ENCODE measurements at regions not wholly inside any gene's neighbourhood (a gene's known extent, or its start where the extent isn't known, plus 50 kb on each side); places are given as distances from the start of the nearest gene placed in this dataset.
"Not testable (repeated sequence)": the region's sequence is repeated elsewhere in the genome, so short reads cannot be mapped to it uniquely, and the experiment has no call there.

DNA sequence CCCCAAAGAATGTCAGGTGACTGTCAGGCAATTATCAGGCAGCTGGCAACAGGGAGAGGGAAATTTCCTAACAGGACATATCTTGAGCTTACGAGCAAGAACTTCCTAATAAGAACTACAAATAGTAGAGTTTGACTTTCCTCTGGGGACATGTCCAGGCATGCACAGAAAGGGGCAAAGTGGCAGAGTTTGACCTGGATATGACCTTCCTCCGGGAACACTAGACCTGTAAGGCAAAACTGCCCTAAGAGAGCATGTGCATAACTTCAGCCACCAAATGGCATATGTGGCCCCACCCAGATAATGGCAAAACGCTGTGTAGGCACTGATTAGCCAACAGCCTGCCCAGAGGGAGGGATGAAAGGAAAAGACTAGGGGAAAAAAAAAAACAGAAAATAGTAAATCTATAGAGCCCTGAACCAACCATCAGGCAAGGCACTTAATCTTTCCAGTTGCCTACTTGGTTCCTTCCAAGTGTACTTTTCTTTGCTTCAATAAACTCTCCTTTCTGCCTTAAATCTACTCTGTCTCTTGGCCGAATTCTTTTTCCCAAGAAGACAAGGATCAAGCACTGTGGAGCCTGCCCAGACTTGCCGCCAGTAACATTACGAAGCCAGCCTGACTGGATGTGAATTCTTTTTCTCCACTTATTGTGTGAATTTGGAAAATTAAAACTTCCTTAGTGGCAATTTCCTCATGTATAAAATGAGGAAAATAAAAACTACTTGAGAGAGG, 164.1 kb downstream of the SPTSSA start:
- DNase-seq = no peak

DNA sequence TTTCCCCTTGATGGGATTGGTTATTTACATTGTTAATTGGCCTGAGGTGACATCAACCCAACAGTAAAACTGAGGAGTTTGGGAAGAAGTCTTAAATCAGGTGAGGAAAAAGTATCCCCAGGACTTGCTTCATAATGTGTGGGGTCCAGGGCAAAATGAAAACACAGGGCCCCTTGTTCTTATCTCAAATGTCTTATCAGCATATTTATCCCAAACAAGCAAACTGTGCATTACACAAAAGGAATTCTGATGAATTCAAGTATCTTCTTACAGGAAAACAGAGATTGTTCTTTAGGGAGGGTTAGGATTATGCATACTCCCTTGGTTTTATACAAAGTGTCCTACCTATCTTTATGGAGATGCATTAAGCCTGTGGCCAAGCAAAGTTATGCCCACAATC, 178.4 kb downstream of the SPTSSA start:
- DNase-seq = no peak

DNA sequence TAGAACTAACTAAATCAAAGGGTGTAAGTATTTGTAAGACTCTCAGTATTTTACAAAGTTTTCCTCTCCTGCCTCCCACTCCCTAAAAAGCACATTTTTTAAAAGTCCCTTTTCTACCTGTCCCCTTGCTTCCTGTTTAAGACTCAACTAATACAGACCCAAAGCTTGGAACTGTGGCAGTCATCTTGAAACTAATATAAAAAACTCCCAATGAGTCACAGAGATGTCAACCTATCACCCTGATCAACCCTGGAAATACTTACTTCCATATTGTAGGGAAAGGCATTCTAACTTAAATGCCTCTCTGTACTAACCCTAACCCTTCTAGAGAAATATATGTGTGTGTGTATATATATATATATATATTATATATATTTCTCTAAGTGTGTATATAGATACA, 184.8 kb downstream of the SPTSSA start:
- no peak for DNase-seq

DNA sequence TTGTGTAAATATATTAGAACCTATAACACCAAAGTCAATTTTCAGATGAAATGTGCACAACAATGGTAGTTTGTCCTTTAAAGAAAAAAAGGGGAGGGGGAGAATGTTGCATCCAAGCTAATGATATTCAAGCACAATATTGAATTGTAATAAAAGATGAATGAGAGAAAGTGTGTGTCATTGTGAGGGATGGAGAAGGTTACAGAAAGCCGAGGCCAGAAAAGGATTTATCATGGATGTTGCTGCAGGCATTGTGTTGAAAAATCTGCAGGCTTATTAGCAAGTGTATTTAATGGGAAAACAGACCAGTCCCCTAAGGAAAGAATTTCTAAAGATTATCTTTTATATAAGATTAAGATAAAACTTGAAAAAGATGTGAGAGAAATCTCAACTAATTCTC, 186.5 kb downstream of the SPTSSA start:
- no peak for DNase-seq

DNA sequence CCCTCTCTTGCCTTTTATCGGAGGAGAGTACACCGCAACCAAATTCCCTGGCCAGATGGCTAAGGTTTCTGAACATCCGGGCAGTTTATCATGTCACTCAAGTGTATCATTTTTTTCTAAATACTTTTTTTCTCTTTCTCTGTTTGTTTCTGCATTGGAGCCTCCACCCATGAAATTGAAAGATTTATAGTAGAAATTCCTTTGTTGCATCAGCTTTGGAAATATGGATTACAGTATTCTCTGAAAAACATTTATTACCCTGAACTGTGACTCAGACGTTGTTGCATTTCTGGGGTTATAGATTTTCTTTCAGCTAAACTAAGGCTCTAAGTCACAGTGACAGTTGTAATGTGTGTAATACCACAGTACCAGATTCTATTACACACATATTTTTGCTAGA, 187.0 kb downstream of the SPTSSA start:
- no peak for DNase-seq

DNA sequence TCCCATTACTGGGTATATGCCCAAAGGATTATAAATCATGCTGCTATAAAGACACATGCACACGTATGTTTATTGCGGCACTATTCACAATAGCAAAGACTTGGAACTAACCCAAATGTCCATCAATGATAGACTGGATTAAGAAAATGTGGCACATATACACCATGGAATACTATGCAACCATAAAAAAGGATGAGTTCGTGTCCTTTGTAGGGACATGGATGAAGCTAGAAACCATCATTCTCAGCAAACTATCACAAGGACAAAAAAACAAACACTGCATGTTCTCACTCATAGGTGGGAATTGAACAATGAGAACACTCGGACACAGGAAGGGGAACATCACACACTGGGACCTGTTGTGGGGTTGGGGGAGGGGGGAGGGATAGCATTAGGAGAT, 188.3 kb downstream of the SPTSSA start:
- not testable (repeated sequence) for DNase-seq

DNA sequence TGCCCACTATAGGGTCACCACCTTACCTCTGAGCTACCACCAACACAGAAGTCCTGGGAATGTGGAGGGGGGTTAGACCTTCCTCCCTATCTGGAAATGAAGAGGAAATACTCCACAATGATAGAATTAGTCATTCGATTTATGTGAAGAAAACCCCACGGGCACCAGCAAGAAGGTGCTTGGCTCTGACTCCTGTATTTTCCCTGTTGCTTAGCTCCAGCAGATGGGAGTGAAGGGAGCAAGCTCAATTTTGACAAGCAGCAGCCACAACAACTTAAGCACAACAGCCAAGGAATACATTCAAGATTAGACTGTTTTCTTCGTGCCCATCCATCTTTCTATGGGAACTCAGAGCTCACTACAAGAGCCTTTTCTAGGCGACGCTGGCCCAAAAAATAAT, 191.7 kb downstream of the SPTSSA start:
- no peak for DNase-seq

DNA sequence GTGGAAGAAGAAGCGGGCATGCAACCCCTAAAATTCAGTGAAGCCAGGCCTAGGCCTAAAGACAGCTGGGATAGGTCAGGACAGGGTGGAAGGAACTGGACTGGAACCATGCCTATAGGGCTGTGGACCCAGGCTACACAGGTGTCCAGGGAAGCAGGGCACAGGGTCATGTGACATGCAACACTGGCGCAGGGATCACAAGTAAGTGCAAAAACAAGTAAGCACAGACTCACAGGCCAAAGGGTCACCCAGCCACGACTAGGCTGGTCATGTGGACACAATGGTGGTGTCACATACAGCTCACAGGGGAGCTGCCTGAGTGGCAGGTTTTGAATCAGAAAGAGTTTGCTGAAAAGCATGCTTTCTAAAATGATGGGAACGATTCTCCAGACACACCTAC, 195.7 kb downstream of the SPTSSA start:
- no peak for DNase-seq

DNA sequence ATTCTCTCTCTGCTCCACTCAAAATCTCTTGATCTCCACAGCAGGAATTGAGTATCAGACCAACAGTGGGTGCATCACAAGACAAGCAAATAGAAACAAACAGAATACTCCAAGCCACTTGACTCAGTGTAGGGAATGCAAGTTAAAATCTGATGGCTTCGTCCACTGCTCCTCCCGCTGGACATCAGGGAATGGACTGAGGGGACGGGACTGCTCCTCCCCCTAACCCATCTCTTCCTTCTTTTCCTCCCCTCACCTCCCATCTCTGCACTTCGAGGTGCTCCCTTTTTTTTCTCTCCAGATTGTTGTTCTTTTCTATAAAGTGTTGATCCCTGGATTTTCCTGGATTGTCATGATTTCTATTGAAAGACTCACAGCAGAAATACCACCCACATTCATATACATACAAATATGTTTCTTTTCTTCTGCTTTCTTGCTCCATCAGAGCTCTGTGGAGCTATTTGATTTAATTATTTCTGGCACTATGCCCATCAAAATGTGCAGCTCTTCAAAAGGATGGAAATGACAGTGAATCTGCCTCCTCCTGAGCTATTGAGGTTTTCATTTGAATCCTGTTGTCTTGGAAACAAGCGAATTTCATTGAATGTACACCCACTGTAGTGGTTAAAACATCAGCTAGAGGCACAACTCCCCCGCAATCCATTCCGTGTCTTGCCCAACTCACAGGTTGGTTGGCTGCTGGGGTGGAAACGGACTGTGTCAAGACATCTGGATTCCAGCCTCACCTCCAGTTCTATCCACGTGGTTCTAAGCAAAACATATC, 199.7 kb downstream of the SPTSSA start:
- DNase-seq = no peak

DNA sequence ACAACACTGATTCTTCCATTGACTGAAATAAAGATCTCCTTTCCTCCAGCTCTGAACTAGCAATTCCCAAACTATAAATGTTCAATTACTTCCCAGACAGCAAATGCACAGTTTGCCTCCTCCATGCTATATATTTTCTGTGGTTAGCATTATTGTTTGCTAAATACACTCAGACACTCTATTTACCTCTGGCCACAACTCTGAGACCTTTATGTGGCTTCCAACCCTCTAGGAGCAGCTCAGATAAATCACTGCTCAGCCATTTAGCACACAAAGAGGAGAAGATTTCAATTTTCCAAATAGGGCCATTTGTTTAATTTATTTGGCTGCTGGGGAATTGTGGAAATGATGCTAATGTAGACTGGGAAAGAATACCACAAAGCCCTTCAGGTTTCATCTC, 202.0 kb downstream of the SPTSSA start:
- DNase-seq = no peak

DNA sequence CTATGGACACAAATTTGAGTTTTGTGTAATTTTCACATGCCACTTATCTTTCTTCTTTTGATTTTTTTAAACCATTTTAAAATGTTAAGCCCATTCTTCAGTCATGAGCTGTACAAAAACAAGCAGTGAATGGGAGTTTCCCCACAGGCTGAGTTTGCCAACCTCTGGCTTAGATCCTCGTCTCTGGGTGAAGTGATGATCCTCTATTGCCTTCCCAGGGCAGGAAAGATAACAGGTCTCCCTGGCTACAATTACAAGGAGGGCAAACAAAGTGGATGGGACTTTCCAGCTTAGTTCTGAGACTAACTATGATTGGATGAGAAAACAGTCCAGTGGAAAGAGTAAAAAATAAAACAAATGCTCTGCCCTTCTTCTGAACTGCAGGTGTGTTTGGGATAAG, 203.7 kb downstream of the SPTSSA start:
- no peak for DNase-seq

DNA sequence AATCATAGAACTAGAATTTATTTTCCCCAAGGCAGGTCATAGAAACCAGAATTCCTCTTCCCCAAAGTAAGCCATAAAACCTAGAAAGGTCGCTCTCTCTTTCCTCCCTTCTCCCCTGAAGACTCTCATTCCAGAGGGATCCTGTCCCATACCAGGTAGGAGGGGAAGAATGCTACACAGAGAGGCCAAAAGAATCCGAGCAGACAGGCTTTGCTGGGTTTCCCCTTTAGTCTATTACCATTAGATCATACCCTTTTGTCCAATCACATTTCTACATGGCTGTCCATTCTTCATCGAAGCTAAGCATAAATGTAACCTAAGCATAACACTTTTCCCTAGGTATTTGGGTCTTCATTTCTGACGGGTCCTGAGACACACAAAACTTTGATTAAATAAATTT, 204.5 kb downstream of the SPTSSA start:
- DNase-seq = no peak

DNA sequence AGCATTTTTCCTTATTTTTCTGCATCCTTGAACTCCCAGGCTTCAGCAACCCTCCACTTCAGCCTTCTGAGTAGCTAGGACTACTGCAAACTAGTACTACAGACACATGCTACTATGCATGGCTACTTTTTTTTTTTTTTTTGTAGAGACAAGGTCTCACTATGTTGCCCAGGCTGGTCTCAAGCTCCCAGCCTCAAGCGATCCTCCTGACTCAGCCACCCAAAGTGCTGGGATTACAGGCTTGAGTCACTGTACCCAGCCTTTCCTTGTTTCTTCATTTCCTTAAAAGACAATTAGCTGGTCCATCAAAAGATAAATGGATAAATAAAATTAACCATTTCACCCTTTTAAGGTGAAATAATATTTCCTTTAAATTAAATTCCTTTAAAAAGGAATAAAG, 205.8 kb downstream of the SPTSSA start:
- DNase-seq = no peak

DNA sequence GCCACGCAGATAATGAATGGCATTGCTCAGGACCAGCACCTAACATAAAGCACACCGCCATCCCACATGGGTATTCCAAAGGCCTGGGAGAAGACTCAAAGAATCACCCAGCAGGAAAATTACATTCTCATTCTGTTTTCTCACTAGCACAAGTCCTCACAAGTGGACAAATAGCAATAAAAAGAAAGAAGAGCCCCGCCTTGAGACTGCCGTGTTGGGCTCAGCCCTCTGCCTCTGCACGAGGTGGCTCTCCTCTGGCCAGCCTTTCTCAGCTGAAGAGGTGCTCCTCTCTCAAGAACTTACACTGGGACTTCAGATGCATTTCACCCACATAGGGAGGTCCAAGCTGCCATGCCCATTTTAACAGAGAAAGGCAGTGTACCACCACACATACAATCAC, 207.5 kb downstream of the SPTSSA start:
- no peak for DNase-seq

DNA sequence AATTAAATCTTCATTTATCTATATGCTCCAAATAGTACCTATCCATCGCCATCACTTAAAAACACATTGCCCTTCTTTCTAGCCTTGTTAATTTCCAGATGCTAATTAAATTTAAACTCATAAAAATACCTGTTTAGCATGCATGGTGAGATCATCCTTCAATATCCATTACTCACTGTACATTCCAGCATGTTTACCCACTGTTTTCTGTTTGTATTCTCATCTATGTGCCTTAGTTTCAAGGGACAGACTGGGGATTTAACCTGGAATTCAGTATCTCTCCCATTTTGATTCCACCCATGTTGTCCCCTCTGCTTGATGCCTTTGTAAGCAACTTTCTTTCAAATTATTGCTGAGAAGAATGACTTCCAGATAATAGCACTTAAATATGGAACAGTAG, 208.0 kb downstream of the SPTSSA start:
- no peak for DNase-seq

DNA sequence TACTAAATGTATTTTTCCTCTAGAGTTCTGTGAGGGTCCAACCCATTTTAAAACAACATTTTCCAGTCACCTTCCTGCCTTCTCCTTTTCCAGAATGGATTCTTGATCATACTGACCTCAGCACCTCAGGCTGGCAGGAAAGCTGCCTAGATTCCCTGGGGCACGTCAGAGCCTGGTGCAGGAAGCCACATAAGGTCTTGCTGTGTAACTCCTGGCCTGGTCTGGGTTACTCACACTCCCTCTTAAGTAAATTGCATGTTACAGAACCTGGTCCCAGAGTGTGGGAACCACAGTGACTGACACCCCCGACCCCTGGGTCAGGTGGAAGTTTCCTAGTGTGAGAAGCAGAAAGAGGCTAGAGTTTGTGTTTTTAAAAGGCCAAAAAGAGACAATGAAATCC, 209.8 kb downstream of the SPTSSA start:
- no peak for DNase-seq

DNA sequence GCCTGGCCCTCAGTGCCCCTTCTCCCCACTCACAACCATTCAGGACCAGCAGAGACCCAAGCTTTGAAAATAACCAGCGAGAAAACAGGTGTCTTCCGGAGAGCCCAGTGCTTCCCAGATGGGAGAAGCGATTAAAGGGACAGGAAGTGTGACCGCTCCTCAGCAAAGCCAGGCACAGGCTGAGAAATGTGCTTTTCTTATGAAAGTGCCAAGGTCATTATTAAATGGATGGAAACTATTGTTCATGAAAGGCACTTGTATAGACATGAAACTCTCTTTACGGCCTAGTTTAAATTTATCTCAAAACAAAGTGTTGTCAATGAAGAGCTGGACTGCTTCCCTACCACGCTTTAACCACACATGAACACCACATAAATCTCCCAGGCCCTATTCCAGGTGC, 210.4 kb downstream of the SPTSSA start:
- DNase-seq = no peak

DNA sequence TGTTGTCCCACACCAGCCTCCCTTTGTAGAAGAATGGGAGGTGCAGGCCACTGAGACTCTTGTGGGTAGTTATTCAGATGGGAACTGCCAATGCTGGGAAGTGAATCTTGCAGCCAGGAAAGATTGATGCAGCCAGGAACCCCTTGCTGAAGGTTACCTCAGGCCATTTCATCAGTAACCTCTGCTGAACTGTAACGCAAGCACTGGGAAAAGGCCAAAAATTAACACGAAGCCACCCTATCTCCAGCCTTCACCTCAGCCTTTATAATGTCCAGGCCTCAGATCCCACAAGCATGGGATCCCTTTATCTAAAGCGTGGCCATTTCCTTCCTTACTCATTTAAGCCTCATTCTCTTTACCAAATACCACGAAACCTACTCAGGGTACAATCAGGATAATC, 211.1 kb downstream of the SPTSSA start:
- no peak for DNase-seq

DNA sequence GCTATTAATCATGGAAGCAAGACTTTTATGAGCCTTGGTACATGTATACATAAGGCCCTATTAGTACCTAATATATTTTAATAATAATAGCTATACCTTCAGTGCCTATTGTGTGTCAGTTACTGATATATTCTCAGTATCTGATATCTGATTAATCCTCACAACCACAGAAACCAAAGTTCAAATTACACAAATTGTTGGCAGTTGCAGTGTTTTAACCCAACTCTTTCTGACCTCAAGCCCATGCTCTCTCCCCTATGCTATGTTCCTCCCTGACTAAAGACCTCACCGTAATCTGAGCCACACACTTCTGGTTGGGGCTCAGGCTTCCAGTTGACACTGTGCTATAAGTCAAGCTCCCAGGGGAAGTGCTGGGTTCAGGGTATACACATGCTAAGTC, 214.4 kb downstream of the SPTSSA start:
- DNase-seq = no peak

DNA sequence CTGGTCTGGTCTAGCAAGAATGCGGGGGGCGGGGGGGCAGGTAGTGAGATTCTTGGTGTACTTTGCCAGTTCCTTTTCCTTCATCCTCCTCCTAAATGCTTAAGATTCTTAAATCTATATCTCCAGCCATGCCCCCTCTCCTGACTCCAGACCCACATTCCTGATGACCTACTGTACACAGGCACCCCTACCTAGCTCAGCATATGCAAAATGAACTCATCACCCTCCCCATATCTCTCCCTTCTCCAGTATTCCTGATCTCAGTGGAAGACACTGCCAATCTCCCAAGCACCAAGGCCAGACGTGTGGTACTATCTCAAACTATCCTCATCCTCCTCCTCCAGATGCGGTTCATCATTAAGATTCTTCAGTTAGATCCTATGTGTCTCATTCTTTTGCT, 215.8 kb downstream of the SPTSSA start:
- DNase-seq = no peak

DNA sequence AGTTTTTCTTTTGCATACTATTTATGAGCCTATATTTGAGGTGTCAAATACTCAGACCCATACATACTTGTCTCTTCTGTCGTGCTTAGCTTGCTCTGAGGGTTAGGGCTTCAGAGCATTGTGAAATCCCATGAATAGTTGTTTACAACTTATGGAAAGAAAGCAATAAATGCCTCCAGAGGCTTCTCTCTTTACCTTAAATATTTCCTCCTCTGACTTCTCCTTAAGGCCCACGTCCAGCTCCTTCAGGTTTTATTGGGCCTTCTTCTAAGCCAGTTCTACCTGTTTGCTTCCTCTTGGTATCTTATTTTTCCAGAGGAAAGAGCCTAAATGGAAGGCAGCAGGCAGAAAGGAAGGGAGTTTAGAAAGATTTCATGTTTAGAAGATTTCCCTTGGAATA, 218.6 kb downstream of the SPTSSA start:
- DNase-seq = no peak

DNA sequence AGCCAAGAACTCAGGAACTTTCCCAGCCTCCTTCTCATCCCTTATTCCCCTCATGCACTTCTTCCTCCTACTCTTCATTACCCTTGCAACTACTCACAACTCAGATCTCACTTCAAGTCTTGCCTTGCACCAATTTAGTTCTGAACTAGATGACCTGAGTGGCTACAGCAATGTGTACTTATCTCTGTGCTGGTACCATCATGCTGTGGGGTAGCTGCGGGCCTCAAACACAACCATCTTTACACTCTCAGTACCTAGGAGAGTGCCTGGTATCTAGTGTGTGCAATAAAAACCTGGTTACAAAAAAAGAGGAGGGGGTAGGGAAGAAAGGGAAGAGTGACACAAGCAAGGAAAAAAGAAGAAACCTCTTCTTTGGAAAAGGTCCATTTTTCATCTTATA, 219.0 kb downstream of the SPTSSA start:
- DNase-seq = no peak

DNA sequence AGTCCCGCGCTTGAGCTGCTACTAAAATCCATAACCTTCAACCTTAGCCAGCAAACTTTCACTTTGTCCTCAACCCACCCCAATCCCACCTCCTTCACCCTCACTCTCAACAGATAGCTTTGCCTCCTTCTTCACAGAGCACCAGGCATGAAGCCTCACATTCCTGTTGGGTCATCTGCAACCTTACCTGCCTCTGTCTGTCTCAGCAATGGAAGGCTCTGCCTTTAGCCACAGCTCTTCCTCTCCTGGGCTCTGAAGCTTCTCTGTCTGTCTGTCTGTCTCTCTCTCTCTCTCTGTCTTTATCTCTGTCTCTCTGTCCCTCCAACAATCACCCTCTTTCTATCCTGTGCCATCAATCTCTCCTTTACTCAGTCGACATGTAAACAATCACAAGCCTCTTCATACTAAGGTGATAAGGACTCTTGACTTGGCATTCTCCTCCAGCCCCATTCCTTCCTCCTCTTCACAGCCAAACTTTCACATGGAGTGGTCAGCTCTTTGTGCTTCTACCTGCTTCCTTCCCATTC, 220.8 kb downstream of the SPTSSA start:
- no peak for DNase-seq

DNA sequence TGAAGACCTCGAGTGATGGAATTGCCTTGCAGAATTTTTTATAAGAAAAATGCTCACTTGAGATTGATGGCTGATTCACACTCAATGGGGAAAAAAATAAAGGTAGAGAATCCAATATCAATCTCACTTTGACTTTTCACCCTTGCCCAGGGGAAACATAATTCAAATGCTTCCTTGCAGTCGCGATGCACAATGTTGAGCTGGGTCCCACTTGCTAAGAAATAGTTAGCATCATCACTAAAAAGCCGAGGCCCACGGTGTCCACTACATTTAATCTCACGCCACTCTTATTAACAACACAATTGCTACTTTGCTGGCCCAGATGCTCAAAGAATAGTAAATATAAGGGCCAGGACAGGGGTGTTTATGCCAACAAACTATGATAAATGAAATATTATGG, 223.4 kb downstream of the SPTSSA start:
- no peak for DNase-seq

DNA sequence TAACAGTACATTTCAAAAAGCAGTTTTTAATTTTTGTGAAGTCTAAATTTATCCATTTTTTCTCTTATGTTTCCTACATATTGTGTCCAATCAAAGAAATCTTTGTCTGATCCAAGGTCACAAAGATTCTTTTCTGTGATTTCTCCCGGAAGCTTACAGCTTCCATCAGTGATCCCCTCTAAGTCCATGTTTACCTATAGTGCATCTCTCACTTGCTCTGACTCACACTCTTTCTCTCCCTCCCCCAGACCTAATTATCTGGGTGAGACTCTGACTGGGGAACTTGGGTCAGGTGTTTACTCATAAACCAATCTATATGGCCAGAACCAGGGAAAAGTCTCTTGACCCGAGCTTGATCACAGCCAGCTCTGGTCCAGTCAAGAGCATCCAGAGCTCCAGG, 224.4 kb downstream of the SPTSSA start:
- DNase-seq = no peak
